K562 (cell line): ENCODE measurements at regions not wholly inside any gene's neighbourhood (a gene's known extent, or its start where the extent isn't known, plus 50 kb on each side); places are given as distances from the start of the nearest gene placed in this dataset.

ENCODE experiments used
- ATAC-seq: fragments of 200-7000 bp; cut with Tn5 transposase; 3 replicates; pipeline ENCODE4 v1.9.1; 2020; ENCODE audit warnings: moderate library complexity
- BruUV-seq: library from RNA; stranded (reverse); fragments of 400-500 nt; replicated peaks from 2 replicates; lab custom pipeline; 2021; lab: Mats Ljungman, UMichigan
- CTCF ChIA-PET: fragments of 300-600 bp; formaldehyde crosslinking; extraction: SDS; loops from one replicate; lab custom pipeline; 2021; ENCODE audit warnings: low intra/inter-chr PET ratio; lab: Yijun Ruan, JAX
- POLR2A ChIA-PET: fragments of 300-600, 350-650 bp; sonication (Branson Sonifier 250); formaldehyde crosslinking; extraction: SDS; loops from one replicate; lab custom pipeline; 2021; ENCODE audit warnings: antibody characterized with exemption, inconsistent platforms; lab: Yijun Ruan, JAX
- DNase-seq, 4 experiments: peaks; one replicate each; pipeline versions ENCODE4 v3.0.0 to v3.0.0-alpha.2; 2011 to 2018; ENCODE audit warnings: low spot score in 3 of 4, mixed read lengths in 3 of 4; ENCODE audit errors: extremely low read depth in 1 of 4
- FAIRE-seq: peaks from 2 replicates; lab custom pipeline; 2011; peaks lifted over from hg19 to GRCh38; lab: Jason Lieb, UNC
- H2AFZ ChIP-seq: 2 replicates; pipeline ENCODE4 v1.6.0; 2011; ENCODE audit warnings: low read depth, low read length, control low read depth, inconsistent platforms
- H3K27ac ChIP-seq: fragments of 200-600 bp; 3 replicates; pipeline ENCODE4 v1.8.0; 2011; ENCODE audit warnings: low read depth, mild to moderate bottlenecking, control low read depth, inconsistent platforms, low read length, moderate library complexity, mixed read lengths; ENCODE audit errors: extremely low read depth
- H3K27me3 ChIP-seq, 2 experiments: fragments of 300-600 bp in 1 of 2; 2 replicates in 1 of 2; 3 replicates in 1 of 2; pipeline versions ENCODE4 v1.6.0 to v1.8.0; 2011; ENCODE audit warnings: inconsistent platforms in 2 of 2, low read length in 2 of 2, mild to moderate bottlenecking in 1 of 2, mixed read lengths in 1 of 2, moderate library complexity in 1 of 2; ENCODE audit not compliant: control insufficient read depth in 2 of 2, insufficient read depth in 2 of 2
- H3K36me3 ChIP-seq: fragments of 300-600 bp; 3 replicates; pipeline ENCODE4 v1.8.0; 2011; ENCODE audit warnings: mild to moderate bottlenecking, low read length, inconsistent platforms; ENCODE audit not compliant: control insufficient read depth, insufficient read depth
- H3K4me1 ChIP-seq, 2 experiments: fragments of 200-600 bp in 1 of 2; replicated peaks in 1 of 2; 2 replicates in 1 of 2; 3 replicates in 1 of 2; pipeline versions ENCODE4 v1.5.1 to v1.8.0; 2011; ENCODE audit warnings: inconsistent platforms in 2 of 2, low read length in 2 of 2, mild to moderate bottlenecking in 1 of 2, mixed read lengths in 1 of 2, moderate library complexity in 1 of 2; ENCODE audit not compliant: control insufficient read depth in 2 of 2, insufficient read depth in 2 of 2
- H3K4me2 ChIP-seq: 2 replicates; pipeline ENCODE4 v1.6.1; 2011; ENCODE audit warnings: low read length, control low read depth, inconsistent platforms, mixed read lengths; ENCODE audit not compliant: insufficient read depth
- H3K4me3 ChIP-seq: fragments of 200-600 bp; sonication (generic), shearing (Covaris generic); 2 replicates; pipeline ENCODE4 v1.5.1; 2016; ENCODE audit warnings: control low read depth, inconsistent platforms
- H3K79me2 ChIP-seq: fragments of 200-600 bp; 3 replicates; pipeline ENCODE4 v1.8.0; 2011; ENCODE audit warnings: low read length, inconsistent platforms; ENCODE audit not compliant: control insufficient read depth, insufficient read depth
- H3K9ac ChIP-seq, 2 experiments: 2 replicates each; pipeline versions ENCODE4 v1.6.0 to v1.6.1; 2011; ENCODE audit warnings: low read depth in 2 of 2, low read length in 2 of 2, control low read depth in 1 of 2, inconsistent platforms in 1 of 2, mild to moderate bottlenecking in 1 of 2, mixed read lengths in 1 of 2; ENCODE audit not compliant: insufficient read depth in 1 of 2
- H3K9me1 ChIP-seq: one replicate; pipeline ENCODE4 v1.6.0; 2011; ENCODE audit warnings: inconsistent platforms, mild to moderate bottlenecking, low read length, moderate library complexity; ENCODE audit not compliant: control insufficient read depth, insufficient read depth
- H3K9me3 ChIP-seq: replicated peaks from 2 replicates; pipeline ENCODE4 v1.5.1; 2011; ENCODE audit warnings: low read depth, low read length, inconsistent platforms; ENCODE audit not compliant: control insufficient read depth, insufficient read depth
- H4K20me1 ChIP-seq: replicated peaks from 2 replicates; pipeline ENCODE4 v1.6.1; 2011; ENCODE audit warnings: low read length, inconsistent platforms, mixed read lengths; ENCODE audit not compliant: control insufficient read depth, insufficient read depth
- ASH1L ChIP-seq: fragments of 450-650 bp; IDR thresholded peaks from 2 replicates; pipeline ENCODE4 v1.6.1; 2018; ENCODE audit warnings: borderline replicate concordance, mild to moderate bottlenecking, low read depth; ENCODE audit not compliant: partially characterized antibody
- CBX3 ChIP-seq, 2 experiments: IDR thresholded peaks; 1 replicate in 1 of 2; 2 replicates in 1 of 2; pipeline ENCODE4 v1.6.1; 2012; ENCODE audit warnings: inconsistent platforms in 2 of 2, low read length in 2 of 2, borderline replicate concordance in 1 of 2, control low read depth in 1 of 2
- CHCHD3 ChIP-seq: fragments of 250-450 bp; sonication (Bioruptor Pico); IDR thresholded peaks from 2 replicates; pipeline ENCODE4 v2.1.2; 2022; ENCODE audit warnings: mild to moderate bottlenecking
- CHD4 ChIP-seq: fragments of 200-600 bp; sonication (generic); IDR thresholded peaks from 3 replicates; pipeline ENCODE4 v1.6.1; 2012; ENCODE audit warnings: low read depth, mild to moderate bottlenecking, mixed read lengths, low read length, inconsistent platforms; ENCODE audit not compliant: insufficient read depth, insufficient replicate concordance, poor library complexity, severe bottlenecking
- HDAC8 ChIP-seq: fragments of 450-650 bp; IDR thresholded peaks from 2 replicates; pipeline ENCODE4 v1.6.1; 2016; ENCODE audit warnings: mild to moderate bottlenecking, missing genetic modification characterization, moderate library complexity, missing compliant biosample characterization
- HOXB6 ChIP-seq: fragments of 250-450 bp; sonication (Bioruptor Pico); IDR thresholded peaks from 2 replicates; pipeline ENCODE4 v1.5.1; 2022; ENCODE audit warnings: mild to moderate bottlenecking, borderline replicate concordance
- JUN ChIP-seq, 2 experiments: sonication (generic) in 1 of 2; formaldehyde crosslinking in 1 of 2; IDR thresholded peaks; 2 replicates each; pipeline versions ENCODE4 v1.6.1 to v1.8.0; 2012 to 2022; ENCODE audit warnings: borderline replicate concordance in 2 of 2, mild to moderate bottlenecking in 2 of 2, improper control_type of control experiment in 1 of 2, low read depth in 1 of 2, low read length in 1 of 2, missing genetic modification reagents in 1 of 2
- POLR2AphosphoS2 ChIP-seq: IDR thresholded peaks from 2 replicates; pipeline ENCODE4 v1.6.1; 2012; ENCODE audit warnings: low read length, improper control_type of control experiment
- SREBF1 ChIP-seq: fragments of 150-350 bp; IDR thresholded peaks from 2 replicates; pipeline ENCODE4 v1.6.1; 2014; ENCODE audit warnings: antibody characterized with exemption, low read depth, low read length, borderline replicate concordance
- TRIM24 ChIP-seq, 2 experiments: fragments of 450-650 bp; IDR thresholded peaks; 2 replicates each; pipeline ENCODE4 v1.6.1; 2016
- ZFP1 ChIP-seq: fragments of 450-650 bp; formaldehyde crosslinking; IDR thresholded peaks from 2 replicates; pipeline ENCODE4 v1.4.0; 2020; ENCODE audit warnings: mild to moderate bottlenecking, mixed read lengths
- WGBS: fragments of 100-300 bp; shearing (Covaris generic); methylation state at CpG from one replicate; pipeline ENCODE4 v1.1.6; 2016; ENCODE audit warnings: low coverage, mixed read lengths; ENCODE audit not compliant: insufficient coverage; ENCODE audit errors: missing lambda C conversion rate; 5-methylcytosine and 5-hydroxymethylcytosine counted together
- in situ Hi-C: fragments of 300-500 bp; cut with MboI; formaldehyde crosslinking; loops from 4 replicates; pipeline ENCODE4 v1.15.0; 2018; ENCODE audit warnings: inconsistent platforms, mixed read lengths
- intact Hi-C: fragments of 100-400 bp; cut with micrococcal nuclease; formaldehyde crosslinking; loops from 2 replicates; pipeline ENCODE4 v1.14.2; 2022
- TF ChIP-seq, protein P1 (sequence below), 2 experiments: IDR thresholded peaks; 2 replicates each; pipeline ENCODE4 v1.6.1; 2012; ENCODE audit warnings: improper control_type of control experiment in 2 of 2, low read depth in 2 of 2, low read length in 2 of 2, borderline replicate concordance in 1 of 2

GRCh38 chr14:49425921-49426320, 160.3 kb downstream of the RPS29 start:
- ATAC-seq (no peak), FAIRE-seq (no peak), DNase-seq (no peak)
- Histone ChIP-seq H3K4me2 (no peak overlapping the region), H4K20me1 (no peaks in the 10 kb centered on the region), H3K36me3 (no peaks in the 10 kb centered on the region), H3K27me3 (no peaks in the 10 kb centered on the region), H3K9me3 (no peaks in the 10 kb centered on the region), H3K9ac (no peak overlapping the region), H3K9me1 (no peaks in the 10 kb centered on the region), H3K79me2 (no peaks in the 10 kb centered on the region), H2AFZ (no peak overlapping the region), H3K4me3 (no peak overlapping the region), H3K4me1 (no peaks in the 10 kb centered on the region), H3K27ac (no peak overlapping the region)
- WGBS = 0% methylated on average over 1 of the region's 1 CpG
- BruUV-seq = no TSS peak
- TF ChIP-seq TRIM24 (IDR thresholded peaks at IDR 0.05) = no peak
- no peak for TF ChIP-seq HDAC8
- no peak for TF ChIP-seq SREBF1
- TF ChIP-seq, protein P1, sequence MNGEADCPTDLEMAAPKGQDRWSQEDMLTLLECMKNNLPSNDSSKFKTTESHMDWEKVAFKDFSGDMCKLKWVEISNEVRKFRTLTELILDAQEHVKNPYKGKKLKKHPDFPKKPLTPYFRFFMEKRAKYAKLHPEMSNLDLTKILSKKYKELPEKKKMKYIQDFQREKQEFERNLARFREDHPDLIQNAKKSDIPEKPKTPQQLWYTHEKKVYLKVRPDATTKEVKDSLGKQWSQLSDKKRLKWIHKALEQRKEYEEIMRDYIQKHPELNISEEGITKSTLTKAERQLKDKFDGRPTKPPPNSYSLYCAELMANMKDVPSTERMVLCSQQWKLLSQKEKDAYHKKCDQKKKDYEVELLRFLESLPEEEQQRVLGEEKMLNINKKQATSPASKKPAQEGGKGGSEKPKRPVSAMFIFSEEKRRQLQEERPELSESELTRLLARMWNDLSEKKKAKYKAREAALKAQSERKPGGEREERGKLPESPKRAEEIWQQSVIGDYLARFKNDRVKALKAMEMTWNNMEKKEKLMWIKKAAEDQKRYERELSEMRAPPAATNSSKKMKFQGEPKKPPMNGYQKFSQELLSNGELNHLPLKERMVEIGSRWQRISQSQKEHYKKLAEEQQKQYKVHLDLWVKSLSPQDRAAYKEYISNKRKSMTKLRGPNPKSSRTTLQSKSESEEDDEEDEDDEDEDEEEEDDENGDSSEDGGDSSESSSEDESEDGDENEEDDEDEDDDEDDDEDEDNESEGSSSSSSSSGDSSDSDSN (IDR thresholded peaks at IDR 0.05; ENCODE audit: borderline replicate concordance in 1 of 2, low read depth in 2 of 2, low read length in 2 of 2) = no peak
- TF ChIP-seq CHD4 = no peak
- TF ChIP-seq CHCHD3 = no peak
- TF ChIP-seq HOXB6 (CRISPR knock-in tag) = no peak
- TF ChIP-seq JUN (IDR thresholded peaks at IDR 0.05; ENCODE audit: borderline replicate concordance, low read depth, low read length) = no peak
- TF ChIP-seq JUN (CRISPR knock-in tag; IDR thresholded peaks at IDR 0.05; ENCODE audit: borderline replicate concordance) = no peak
- no peak for TF ChIP-seq ZFP1 (CRISPR knock-in tag)
- no peak for TF ChIP-seq CBX3 (IDR thresholded peaks at IDR 0.05; ENCODE audit: borderline replicate concordance in 1 of 2, low read length in 2 of 2)
- no peak for TF ChIP-seq POLR2AphosphoS2
- no peak for TF ChIP-seq ASH1L
- in situ Hi-C loops = no loop called here
- intact Hi-C loops = no loop called here
- ChIA-PET CTCF (no interaction called here), POLR2A (no interaction called here)
